ENCODE measurements at regions not wholly inside any gene's neighbourhood (a gene's known extent, or its start where the extent isn't known, plus 50 kb on each side); places are given as distances from the start of the nearest gene placed in this dataset.

DNA sequence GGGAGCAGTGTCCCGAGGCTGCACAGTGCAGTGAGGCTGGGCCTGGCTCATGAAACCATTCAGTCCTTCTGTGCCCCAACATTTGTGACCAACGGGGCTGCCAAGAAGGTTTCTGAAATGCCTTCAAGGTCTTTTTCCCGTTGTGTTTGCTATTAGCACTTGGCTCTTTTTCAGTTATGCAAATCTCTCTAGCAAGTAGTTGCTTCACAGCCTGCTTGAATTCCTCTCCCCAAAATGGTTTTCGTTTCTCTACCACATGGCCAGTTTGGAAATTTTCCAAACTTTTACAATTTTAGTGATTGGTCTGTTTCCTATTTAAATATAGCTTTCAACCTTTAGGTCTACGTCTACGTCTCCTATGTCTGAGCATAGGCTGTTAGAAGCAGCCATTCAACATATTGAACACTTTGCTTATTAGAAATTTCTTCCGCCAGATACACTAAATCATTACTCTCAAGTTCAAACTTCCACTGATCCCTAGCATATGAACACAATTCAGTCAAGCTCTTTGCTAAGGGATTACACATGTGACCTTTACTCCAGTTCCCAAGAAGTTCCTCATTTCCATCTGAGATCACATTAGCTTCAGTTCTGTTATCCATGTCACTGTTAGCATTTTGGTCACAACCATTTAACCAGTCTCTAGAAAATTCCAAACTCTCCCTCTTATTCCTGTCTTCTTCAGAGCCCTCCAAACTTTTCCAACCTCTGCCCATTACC lies 901.8 kb downstream of the GLUD2 start:
- intact Hi-C loops (cut with DNase I): no loop called here
- 59 to 68% (median 64%) methylated on average over 6 to 7 of the region's 7 CpGs for WGBS, 3 donors
- DNase-seq (no peak), ATAC-seq (no peak)
- H3K9me3 ChIP-seq: no peaks in the 10 kb centered on the region
- no peaks in the 10 kb centered on the region for H3K27me3 ChIP-seq (ENCODE audit: insufficient read depth in 3 of 3, low read length in 2 of 3)
- TF ChIP-seq, protein P1, sequence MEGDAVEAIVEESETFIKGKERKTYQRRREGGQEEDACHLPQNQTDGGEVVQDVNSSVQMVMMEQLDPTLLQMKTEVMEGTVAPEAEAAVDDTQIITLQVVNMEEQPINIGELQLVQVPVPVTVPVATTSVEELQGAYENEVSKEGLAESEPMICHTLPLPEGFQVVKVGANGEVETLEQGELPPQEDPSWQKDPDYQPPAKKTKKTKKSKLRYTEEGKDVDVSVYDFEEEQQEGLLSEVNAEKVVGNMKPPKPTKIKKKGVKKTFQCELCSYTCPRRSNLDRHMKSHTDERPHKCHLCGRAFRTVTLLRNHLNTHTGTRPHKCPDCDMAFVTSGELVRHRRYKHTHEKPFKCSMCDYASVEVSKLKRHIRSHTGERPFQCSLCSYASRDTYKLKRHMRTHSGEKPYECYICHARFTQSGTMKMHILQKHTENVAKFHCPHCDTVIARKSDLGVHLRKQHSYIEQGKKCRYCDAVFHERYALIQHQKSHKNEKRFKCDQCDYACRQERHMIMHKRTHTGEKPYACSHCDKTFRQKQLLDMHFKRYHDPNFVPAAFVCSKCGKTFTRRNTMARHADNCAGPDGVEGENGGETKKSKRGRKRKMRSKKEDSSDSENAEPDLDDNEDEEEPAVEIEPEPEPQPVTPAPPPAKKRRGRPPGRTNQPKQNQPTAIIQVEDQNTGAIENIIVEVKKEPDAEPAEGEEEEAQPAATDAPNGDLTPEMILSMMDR (IDR thresholded peaks at IDR 0.05): no peak
- H3K27ac ChIP-seq: no peak overlapping the region
- no peaks in the 10 kb centered on the region for H3K36me3 ChIP-seq (ENCODE audit: insufficient read depth in 1 of 2, low read depth in 1 of 2)
- no peaks in the 10 kb centered on the region for H3K4me1 ChIP-seq
- no peak overlapping the region for H3K4me3 ChIP-seq

- H3K9me3 ChIP-seq: no peaks in the 10 kb centered on the region
- no peaks in the 10 kb centered on the region for H3K36me3 ChIP-seq (ENCODE audit: insufficient read depth in 1 of 2, low read depth in 1 of 2)
- no peak overlapping the region for H3K4me3 ChIP-seq
- DNase-seq: no peak
- no peak overlapping the region for H3K27ac ChIP-seq
- no peaks in the 10 kb centered on the region for H3K27me3 ChIP-seq (ENCODE audit: insufficient read depth in 3 of 3, low read length in 2 of 3)
- intact Hi-C loops (cut with DNase I): no loop called here
- no peak for ATAC-seq
- no peaks in the 10 kb centered on the region for H3K4me1 ChIP-seq
- TF ChIP-seq, protein P1 (IDR thresholded peaks at IDR 0.05): no peak
Measured at GRCh38 chrX:121958886-121959285, 911.5 kb downstream of the GLUD2 start.

- no peak for ATAC-seq
- Histone ChIP-seq H3K4me1 (no peaks in the 10 kb centered on the region), H3K27ac (no peak overlapping the region), H3K9me3 (no peaks in the 10 kb centered on the region), H3K36me3 (ENCODE audit: insufficient read depth in 1 of 2, low read depth in 1 of 2) (no peaks in the 10 kb centered on the region), H3K4me3 (no peak overlapping the region), H3K27me3 (ENCODE audit: insufficient read depth in 3 of 3, low read length in 2 of 3) (no peaks in the 10 kb centered on the region)
- TF ChIP-seq, protein P1 (IDR thresholded peaks at IDR 0.05): no peak
- intact Hi-C loops (cut with DNase I): no loop called here
- 64 to 83% (median 68%) methylated on average over 2 of the region's 2 CpGs for WGBS, 3 donors
- DNase-seq: no peak
Measured at GRCh38 chrX:121975671-121976070, 928.3 kb downstream of the GLUD2 start.

DNA sequence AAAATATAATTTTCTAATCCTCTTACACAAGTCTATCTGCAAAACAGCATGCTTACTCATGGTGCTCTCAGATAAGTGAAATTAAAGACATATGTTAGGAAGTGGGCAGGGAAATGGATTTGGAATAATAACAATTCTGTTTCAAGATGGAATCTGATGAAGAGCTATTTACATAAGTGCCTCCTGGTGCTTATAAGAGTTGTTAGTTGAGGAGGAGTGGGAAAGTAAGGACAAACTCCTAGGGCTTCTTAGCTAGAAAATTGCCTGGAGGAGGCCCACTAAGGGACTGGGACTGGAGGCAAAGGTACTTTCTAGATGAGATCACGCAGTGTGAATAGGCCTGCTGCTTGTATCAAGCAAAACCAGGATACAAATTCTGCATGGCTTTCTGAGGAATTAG lies 939.8 kb downstream of the GLUD2 start:
- DNase-seq: no peak
- no peaks in the 10 kb centered on the region for H3K27me3 ChIP-seq (ENCODE audit: insufficient read depth in 3 of 3, low read length in 2 of 3)
- no peaks in the 10 kb centered on the region for H3K4me1 ChIP-seq
- ATAC-seq: no peak
- WGBS, 3 donors: 68 to 88% (median 86%) methylated on average over 1 of the region's 1 CpG
- H3K36me3 ChIP-seq (ENCODE audit: insufficient read depth in 1 of 2, low read depth in 1 of 2): no peaks in the 10 kb centered on the region
- no peak overlapping the region for H3K4me3 ChIP-seq
- no peaks in the 10 kb centered on the region for H3K9me3 ChIP-seq
- intact Hi-C loops (cut with DNase I): no loop called here
- no peak overlapping the region for H3K27ac ChIP-seq
- TF ChIP-seq, protein P1 (IDR thresholded peaks at IDR 0.05): no peak

DNA sequence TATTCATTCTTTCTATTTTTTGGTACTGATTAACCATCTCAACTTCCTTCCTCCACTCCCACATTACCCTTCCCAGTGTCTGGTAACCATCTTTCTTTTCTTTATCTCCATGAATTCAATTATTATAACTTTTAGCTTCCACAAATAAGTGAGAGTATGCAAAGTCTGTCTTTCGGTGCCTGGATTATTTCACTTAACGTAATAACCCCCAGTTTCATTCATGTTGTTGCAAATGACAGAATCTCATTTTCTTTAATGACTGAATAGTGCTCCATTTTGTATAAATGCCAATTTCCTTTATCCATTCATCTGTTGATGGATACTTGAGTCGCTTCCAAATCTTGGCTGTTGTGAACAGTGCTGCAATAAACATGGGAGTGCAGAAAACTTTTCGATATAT lies 940.4 kb downstream of the GLUD2 start:
- H3K27ac ChIP-seq: no peak overlapping the region
- ATAC-seq (no peak), DNase-seq (no peak)
- intact Hi-C loops (cut with DNase I): no loop called here
- H3K27me3 ChIP-seq (ENCODE audit: insufficient read depth in 3 of 3, low read length in 2 of 3): no peaks in the 10 kb centered on the region
- no peaks in the 10 kb centered on the region for H3K4me1 ChIP-seq
- WGBS, 3 donors: 76 to 86% (median 85%) methylated on average over 4 of the region's 4 CpGs
- H3K36me3 ChIP-seq (ENCODE audit: insufficient read depth in 1 of 2, low read depth in 1 of 2): no peaks in the 10 kb centered on the region
- TF ChIP-seq, protein P1 (IDR thresholded peaks at IDR 0.05): no peak
- H3K4me3 ChIP-seq: no peak overlapping the region
- no peaks in the 10 kb centered on the region for H3K9me3 ChIP-seq
